ENCODE measurements at regions not wholly inside any gene's neighbourhood (a gene's known extent, or its start where the extent isn't known, plus 50 kb on each side); places are given as distances from the start of the nearest gene placed in this dataset.

DNA sequence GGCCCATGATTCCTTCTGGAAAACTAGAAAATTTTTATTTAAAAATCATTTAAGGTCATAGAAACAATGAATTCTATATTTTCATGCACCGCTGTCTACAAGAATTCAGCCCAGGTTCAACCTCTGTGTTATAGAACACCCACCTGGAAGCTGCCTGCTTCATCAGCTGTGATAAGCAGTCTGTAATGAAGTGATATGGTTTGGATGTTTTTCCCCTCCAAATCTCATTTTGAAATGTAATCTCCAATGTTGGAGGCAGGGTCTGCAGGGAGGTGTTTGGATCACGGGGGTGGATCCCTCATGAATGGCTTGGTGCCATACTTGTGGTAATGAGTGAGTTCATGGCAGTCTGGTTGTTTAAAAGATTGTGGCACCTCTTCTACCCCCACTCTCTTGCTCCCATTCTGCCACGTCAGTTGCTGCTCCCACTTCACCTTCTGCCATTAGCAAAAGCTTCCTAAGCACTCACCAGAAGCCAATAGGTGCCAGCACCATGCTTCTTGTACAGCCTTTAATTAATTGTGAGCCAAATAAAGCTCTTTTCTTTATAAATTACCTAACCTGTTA lies 55.6 kb downstream of the MRPL32 start:
- no peak for DNase-seq

DNA sequence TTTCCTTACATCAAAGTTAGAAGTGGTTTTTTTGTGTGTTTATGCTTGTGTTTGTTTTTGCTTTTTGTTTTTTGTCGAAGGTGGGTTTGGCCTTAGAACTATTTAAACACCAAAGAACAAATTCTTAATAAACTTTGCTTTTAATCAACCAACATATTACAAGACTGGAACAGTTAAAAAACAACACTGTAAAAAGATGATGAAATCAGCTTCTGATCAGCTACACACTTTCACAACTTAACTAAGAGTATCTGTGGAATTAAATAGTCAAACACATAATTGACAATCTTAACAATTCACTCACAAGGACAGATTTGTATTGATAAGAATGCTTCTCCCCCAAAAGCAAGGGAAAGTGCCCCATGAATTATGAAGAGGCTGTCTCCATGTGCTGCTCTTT lies 58.8 kb downstream of the MRPL32 start:
- DNase-seq = no peak

DNA sequence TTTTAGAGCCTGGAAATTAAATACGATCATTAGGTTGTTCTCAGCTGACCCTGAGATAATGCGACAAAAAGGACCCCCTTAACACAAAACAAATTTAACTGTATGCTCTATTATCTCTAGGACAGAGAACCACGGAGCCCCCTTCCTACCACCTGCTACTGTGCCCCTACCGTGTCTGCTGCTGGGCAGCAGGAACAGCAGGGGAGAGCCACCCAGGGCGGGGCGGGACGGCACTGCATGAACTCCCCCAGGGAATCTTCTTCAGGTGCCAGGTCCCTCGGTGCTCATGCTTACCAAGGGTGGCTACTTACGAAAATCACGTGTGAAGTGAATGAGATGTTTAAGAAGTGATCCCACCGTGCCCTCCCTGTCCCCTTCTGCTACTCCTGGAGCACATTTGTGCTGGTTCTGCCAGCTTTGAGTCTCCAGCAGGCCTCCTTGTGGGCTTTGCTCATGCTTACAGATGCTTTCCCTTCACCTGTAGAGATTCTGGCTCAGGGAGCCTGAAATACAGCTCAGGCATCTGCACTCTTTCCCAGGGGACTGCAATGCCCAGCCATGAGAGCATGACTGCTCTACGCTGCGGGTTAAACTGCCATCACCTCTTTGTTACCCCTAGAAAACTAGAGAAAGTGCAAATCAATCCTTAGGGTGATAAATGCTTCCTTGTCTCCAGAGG lies 59.9 kb downstream of the MRPL32 start:
- no peak for DNase-seq

DNA sequence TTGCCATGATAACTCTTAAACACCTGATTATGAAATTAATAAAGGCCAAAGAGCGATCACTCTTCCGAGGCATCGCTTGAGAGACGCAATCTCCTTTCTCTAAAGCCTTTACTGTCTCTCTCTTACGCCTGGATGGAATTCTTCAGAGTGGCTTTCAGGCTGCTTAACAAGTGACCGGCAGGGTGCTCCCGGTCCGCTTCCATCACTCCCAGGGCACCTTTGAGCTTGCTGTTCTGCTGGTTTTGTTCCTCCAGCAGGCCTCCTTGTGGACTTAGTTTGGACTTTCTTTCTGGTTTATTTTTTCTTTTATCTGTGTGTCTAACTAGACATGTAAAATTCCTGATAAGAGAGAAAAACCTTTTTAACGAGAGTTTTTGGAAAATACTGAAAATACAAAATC lies 60.9 kb downstream of the MRPL32 start:
- no peak for DNase-seq

DNA sequence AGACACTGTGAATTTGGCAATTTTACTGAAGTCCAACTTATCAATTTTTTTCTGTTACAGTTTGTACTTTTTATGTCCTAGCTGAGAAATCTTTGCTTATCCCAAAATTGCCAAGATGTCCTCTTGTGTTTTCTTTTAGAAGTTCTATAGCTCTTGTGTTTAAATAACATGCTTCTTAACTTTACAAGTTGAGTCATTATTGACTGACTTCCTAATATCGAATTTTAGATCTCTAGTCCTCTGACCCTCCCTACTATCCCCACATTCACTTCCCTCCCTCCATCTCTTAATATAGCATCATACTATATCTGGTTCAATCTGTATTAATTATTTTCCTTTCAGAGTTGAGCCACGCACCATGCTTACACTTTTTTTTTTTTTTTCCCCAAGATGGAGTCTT lies 61.9 kb downstream of the MRPL32 start:
- no peak for DNase-seq

DNA sequence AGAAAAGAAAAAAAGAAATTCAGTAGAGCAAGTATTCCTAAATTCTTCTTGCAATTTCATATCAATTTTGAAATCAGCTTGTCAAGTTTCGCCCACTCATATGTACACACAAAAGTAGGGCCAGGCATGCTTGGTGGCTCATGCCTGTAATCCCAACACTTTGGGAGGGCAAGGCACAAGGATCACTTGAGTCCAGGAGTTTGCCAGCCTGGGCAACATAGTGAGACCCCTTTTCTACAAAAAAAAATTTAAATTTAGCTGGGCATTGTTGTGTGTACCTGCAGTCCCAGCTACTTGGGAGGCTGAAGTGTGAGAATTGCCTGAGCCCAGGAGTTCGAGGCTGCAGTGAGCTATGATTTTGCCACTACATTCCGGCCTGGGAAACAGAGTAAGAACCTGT lies 65.4 kb downstream of the MRPL32 start:
- no peak for DNase-seq

DNA sequence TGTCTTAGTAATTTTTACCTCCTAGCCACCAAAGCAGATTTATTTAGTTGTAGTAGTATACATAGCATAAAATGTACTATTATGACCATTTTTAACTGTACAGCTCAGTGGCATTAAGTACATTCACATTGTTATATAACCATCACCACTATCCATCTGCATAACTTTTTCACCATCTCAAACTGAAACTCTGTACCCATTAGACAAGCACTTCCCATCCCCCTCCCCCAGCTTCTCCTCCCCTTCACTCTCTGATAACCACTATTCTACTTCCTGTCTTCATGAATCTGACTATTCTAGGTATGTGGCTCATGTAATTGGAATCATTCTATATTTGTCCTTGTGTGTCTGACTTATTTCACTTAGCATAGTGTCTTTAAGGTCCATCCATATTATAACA lies 71.9 kb downstream of the MRPL32 start:
- peak; percentile 48 for DNase-seq

DNA sequence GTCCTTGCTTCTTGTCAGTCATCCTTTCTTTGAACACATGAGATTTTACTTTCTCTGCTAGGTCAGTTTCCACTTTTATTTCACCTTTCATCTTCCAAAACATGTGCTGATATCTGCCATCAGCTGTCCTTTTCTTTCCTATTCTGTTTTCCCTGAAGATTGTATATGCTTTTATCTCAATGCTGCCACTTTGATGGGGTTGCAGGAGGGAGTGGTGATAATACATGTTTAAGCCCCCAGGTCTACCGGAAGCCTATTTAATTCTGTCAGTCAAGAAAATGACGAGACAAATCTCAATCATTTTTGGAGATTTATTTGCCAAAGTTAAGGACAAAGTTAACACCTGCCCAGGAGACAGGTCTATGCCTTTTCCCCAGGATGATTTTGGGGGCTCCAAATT lies 73.8 kb downstream of the MRPL32 start:
- no peak for DNase-seq

DNA sequence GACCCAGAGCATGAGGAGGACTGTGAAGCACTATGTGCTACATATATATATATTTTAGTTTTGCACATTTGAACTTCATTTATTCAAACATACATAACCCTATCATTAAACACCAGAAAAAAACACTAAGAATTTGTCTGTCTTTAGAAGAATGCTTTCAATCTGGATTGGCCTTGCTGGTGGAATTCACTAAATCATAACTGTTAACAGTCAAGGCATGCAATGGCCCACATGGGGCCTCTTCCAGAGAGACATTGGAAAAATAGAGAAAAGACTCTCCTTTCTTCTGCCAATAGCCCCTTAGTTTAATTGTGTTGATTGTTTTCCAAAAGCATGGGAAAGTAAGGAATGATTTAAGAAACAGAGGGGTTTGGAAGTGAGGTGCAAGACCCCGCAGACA lies 77.9 kb downstream of the MRPL32 start:
- no peak for DNase-seq

DNA sequence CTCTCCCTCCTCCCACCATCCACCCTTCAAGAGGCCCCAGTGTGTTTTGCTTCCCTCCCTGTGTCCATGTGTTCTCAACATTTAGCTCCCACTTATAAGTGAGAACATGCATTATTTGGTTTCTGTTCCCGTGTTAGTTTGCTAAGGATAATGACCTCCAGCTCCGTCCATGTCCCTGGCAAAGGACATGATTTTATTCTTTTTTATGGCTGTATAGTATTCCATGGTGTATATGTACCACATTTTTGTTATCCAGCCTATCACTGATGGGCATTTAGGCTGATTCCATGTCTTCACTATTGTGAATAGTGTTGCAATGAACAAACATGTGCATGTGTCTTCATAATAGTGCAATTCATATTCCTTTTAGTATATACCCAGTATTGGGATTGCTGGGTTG lies 79.7 kb downstream of the MRPL32 start:
- no peak for DNase-seq

DNA sequence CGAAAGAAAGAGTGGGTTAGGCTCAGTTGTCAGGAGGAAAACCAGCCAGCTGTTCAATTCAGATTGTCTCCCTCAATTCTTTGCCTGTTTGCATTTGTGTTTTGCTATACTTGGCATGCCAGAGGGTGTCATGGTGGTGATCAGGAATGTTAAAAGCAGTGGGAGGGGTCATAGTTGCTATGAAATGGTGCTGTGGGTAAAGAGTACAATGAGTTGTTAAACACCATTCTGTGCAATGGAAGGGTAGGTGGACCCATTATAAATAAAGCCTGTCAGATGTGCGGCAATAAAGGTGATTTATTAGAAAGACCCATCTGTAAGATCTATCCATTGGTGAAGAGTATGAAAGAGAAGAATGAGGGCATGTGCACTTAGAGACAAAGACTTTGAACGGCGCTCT lies 82.2 kb downstream of the MRPL32 start:
- no peak for DNase-seq

DNA sequence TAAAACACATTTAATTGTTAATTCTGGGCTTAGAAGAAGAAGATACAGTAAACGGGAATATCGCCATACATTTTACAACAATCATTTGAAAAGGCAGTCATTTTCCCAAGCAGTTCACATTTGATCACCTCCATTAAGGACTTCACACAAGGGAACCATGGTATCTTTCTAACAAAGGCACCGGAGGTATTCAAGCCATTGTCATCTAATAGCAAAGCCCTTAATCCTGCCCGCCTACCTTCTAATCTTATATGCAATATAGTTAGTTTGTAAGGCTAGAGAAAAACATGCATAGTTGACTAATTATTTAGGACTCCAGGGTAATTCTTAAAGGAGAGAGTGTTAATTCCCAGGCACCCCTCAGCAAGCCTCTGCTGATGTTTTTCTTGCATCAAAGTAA lies 83.1 kb downstream of the MRPL32 start:
- no peak for DNase-seq

DNA sequence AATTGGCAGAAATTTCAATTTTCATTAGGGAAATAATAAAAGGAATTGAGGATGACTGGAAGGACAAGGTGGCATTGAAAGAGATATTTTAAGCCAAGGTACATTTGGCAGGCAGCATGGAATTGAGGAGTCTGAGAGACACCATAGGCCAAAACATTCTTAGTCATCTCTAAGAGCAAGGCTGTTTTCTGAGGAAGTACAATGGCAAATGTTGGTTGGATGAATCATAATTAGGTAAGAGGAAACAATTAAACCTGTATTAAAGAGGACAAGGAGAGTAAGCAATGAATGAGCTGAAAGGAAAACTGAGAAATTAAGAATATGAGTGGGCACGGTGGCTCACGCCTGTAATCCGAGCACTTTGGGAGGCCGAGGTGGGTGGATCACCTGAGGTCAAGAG lies 86.3 kb downstream of the MRPL32 start:
- peak; percentile 12 for DNase-seq

DNA sequence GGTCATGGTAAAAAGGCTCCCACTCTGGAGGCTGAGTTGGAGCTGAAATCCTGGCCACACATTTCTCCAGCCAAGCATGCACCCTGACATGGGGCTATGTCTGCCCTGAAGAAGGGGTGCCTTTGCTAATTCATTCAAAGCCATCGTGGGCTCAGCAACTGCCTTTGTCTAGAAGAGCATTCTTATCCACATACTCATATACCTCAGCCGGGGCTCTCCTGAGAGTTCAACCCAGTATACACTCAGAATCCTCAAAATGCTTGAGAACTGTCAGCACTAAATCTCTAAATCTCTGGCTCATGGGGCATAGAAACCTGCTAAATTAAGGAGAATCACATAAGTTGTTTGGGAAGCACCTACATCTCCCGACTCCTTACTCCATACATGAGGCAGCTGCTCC lies 89.3 kb downstream of the MRPL32 start:
- DNase-seq = no peak

DNA sequence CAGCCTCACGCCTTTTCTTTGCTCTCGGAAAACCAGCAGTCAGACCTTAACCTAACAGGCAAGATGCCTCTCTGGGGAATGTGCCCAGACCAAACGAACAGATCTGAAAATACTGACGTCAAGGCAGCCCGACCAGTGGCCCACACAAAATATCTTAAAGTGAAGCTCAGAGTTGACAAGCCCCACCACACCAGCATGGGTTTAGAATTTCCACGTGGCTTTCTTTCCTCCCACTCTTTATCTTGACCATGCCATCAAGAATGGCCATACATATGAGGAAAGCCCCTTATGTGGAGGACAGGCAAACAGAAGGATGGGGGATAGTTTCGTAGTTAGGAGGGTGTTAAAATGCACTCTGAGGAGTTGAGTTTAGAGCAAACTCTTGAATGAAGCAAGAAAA lies 89.8 kb downstream of the MRPL32 start:
- DNase-seq = no peak

DNA sequence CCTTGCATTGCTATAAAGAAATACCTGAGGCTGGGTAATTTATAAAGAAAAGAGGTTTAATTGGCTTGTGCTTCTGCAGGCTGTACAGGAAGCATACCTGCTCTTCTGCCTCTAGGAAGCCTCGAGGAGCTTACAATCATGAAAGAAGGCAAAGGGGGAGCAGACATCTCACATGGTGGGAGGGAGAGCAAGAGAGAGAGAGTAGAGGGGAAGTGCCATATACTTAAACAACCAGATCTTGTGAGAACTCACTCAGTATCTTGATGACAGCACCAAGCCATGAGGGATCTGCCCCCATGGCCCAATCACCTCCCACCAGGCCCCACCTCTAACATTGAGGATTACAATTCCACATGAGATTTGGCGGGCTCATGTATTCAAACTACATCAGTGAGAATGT lies 79.1 kb upstream of the HECW1 start:
- DNase-seq = no peak

DNA sequence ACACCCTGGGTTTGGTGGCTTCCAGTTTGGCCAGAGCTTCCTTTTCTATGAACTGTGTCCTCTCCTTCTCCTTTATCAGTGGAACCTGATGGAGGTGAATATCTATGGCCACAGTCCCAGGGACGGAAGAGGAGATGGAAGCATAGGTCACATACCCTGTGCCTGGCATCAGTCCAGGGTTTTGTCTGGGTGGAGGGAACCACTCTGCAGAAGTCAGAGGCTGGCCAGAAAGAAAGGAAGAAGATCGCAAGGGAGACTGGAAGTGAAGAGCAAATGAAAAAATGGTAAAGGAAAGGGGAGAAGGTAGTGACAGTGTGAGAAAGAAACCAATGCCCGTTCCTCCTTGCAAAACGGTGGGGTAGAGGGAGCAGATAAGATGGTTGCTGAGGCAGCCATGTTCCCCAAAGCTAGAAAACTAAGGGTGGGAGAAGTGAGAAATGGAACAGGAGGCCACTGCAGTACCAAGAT lies 77.9 kb upstream of the HECW1 start:
- DNase-seq = no peak

DNA sequence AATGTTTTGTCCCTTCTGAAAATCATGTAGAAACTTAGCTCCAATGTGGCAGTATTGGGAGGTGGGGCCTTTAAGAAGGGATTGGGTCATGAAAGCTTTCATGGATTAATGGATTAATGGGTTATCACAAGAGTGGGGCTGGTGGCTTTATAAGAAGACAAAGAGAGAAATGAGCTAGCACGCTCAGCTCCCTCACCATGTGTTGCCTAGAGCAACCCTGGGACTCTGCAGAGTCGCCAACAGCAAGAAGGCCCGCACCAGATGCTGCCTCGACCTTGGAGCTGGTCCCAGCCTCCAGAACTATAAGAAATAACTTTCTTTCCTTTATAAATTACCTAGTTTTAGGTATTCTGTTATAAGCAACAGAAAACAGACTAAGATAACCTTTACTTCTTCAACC lies 74.9 kb upstream of the HECW1 start:
- DNase-seq = no peak

DNA sequence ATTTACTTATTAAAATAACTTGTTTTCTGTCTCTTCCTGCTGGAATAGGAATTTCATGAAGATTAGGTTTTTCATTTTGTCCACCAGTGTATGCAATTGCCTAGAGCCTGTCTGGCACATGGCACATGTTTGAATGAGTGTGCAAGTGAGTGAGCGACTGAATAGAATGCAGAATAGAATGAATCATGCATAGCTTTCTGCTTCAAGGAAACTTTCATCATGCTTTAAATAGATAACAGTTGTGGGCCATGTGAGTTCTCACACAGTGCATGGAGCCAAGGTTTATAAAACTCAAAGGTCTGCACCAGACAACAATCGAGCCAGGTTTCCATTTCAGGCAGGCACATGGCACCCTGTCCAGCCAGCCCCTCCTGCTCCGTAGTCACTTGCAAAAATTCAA lies 74.2 kb upstream of the HECW1 start:
- peak; percentile 51 for DNase-seq

DNA sequence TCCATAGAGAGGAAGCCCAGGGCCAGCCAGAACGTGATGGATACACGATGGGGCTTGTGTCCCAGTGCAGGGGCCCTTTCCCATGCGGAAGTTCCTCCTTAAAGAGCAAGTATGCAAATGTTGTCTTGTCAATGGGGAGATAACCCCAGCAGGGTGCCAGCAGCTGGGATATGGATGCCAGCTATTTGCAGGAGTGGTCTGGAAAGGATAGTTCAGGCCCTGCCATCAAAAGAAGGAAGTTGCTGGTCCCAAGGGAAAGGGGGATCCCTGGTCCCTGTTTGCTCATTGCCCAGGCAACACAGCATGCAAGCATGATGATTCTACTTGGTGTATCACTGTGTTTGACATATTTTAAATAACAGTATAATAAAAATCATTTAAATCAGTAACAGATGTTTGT lies 73.1 kb upstream of the HECW1 start:
- DNase-seq = no peak

DNA sequence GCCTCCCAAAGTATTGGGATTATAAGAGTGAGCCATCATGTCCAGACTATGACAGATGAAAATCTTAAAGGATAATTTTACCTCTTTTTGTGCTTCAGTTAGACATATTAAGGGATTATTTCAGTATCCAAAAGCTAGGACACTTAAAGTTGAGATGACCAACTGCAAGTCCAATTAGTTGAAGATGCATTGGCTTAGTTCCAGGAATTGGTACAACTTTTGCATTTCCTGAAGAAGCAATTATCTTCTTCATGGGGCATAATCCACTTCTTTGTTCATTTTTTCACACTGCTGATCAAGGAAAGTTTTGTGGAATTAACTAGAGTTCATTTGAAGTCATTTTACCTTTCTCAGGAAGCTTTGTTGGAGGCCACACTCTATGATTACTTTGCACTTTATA lies 72.0 kb upstream of the HECW1 start:
- DNase-seq = no peak

DNA sequence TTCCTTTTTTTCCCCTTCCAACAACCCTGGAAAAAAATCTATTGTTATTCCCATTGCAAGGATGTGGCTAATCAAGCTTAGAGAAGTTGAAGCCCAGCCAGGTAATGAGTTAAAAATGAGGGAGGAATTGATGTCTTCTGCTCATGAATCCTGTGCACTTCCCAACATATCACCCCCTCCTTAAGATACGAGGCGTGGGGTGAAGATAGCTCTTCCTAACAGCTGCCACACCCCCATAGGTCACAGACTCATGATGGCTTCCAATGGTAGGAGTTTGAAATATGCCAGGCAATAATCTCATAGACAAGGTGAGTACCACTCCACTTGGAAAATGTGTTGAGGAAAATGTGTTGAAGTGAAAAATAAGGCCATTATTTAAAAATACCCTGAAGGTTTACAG lies 71.3 kb upstream of the HECW1 start:
- DNase-seq = no peak

DNA sequence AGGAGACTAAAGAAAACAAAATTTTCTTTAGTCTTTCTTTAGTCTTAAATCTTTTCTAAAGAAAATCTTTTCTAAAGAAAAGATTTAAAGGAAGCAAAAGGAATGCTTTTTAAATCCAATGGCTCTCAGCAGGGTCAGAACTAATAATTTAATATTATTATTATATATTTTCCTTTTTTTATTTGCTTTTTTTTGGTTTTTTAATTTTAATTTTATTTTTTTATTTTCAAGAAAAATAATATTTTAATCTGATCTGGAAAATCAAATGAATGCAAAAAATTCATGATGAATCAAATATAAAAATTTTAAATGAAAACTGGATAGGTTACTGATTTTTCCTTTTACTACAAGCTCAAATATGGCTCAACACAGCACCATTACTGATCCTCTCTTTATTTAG lies 70.7 kb upstream of the HECW1 start:
- no peak for DNase-seq

DNA sequence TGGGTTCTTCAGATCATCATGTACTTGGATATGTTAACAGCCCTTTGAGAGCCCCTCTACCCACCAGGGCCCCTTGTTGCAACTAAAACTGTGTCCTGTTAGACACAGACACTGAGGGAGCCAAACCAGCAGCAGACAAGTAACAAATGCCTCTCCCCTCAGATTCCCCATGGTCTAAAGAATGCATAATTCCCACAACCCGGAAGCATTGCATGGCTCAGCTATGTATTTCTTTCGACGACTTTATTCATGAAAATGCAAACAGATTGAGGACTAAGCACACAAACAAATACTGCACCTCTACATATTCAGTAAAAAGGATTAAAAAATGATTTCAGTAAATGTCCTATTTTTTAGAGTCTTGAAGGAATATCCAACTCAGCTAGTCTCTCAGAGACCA lies 70.1 kb upstream of the HECW1 start:
- no peak for DNase-seq

DNA sequence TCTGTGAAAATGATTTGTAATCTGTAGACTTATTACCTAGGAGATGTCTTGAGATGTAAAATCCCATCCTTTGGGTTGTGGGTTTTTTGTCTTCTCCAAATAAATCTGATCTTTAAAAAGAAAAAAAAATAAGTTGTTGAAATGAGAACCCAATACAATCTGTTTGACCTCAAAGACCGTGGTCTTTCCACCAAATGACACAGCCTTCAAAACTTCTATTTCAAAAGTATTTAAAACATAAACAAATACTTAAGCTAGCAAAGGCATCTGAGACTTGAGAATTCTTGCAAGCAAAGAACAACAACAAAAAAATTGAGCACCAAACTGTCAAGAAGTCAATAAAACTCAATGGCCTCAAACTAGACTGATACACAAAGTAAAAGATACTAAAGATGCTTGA lies 67.9 kb upstream of the HECW1 start:
- DNase-seq = no peak
